Breast epithelium (tissue), 4 donors: ENCODE measurements at regions not wholly inside any gene's neighbourhood (a gene's known extent, or its start where the extent isn't known, plus 50 kb on each side); places are given as distances from the start of the nearest gene placed in this dataset.
A peak's percentile ranks its signal among the peaks of the same experiment; 100 is the strongest.

Experiments used
- DNase-seq, 2 donors: peaks; one replicate each; pipeline ENCODE4 v3.0.0-alpha.2; 2019; ENCODE audit warnings: low spot score in 2 of 2
- H3K27ac ChIP-seq, 2 donors: fragments of 200-600 bp; sonication (generic) in 1 of 2; one replicate each; pipeline ENCODE4 v1.5.1; 2016 to 2019; ENCODE audit warnings: mild to moderate bottlenecking in 1 of 2
- H3K27me3 ChIP-seq, 2 donors: fragments of 200-600 bp; sonication (generic) in 1 of 2; one replicate each; pipeline versions ENCODE4 v1.5.1 to v1.6.0; 2017 to 2019; ENCODE audit warnings: control low read depth in 1 of 2, mild to moderate bottlenecking in 1 of 2
- H3K36me3 ChIP-seq: fragments of 200-600 bp; one replicate; pipeline ENCODE4 v1.5.1; 2019
- H3K4me1 ChIP-seq, 2 donors: fragments of 200-600 bp; sonication (generic); one replicate each; pipeline ENCODE4 v1.5.1; 2016 to 2019; ENCODE audit warnings: control low read depth in 1 of 2
- H3K4me3 ChIP-seq, 3 donors: fragments of 200-600 bp; sonication (generic); 1 replicate in 2 of 3; 2 replicates in 1 of 3; pipeline ENCODE4 v1.5.1; 2016 to 2019; ENCODE audit warnings: mild to moderate bottlenecking in 3 of 3, moderate library complexity in 2 of 3
- H3K9me3 ChIP-seq, 2 donors: fragments of 200-600 bp; sonication (generic) in 1 of 2; one replicate each; pipeline ENCODE4 v1.5.1; 2016 to 2019; ENCODE audit warnings: control low read depth in 1 of 2
- POLR2A ChIP-seq: fragments of 450-650 bp; IDR thresholded peaks from one replicate; pipeline ENCODE4 v1.6.1; 2016; ENCODE audit warnings: antibody characterized with exemption, mild to moderate bottlenecking, moderate library complexity
- POLR2AphosphoS5 ChIP-seq, 3 donors: sonication (generic); formaldehyde crosslinking; IDR thresholded peaks; one replicate each; pipeline ENCODE4 v1.6.1; 2017; ENCODE audit warnings: antibody characterized with exemption in 3 of 3
- intact Hi-C: fragments of 100-400 bp; cut with DNase I; formaldehyde crosslinking; loops from one replicate; pipeline ENCODE4 v1.15.1; 2023; ENCODE audit warnings: low total_unique reads
- TF ChIP-seq, protein P1 (sequence below), 3 donors: fragments of 450-650 bp; IDR thresholded peaks; one replicate each; pipeline ENCODE4 v1.5.1; 2016 to 2017; ENCODE audit warnings: antibody characterized with exemption in 3 of 3, mild to moderate bottlenecking in 3 of 3, moderate library complexity in 3 of 3

GRCh38 chr2:22485486-22485885 lies 899.5 kb upstream of the KLHL29 start:
- intact Hi-C loops: no loop called here
- TF ChIP-seq, protein P1, sequence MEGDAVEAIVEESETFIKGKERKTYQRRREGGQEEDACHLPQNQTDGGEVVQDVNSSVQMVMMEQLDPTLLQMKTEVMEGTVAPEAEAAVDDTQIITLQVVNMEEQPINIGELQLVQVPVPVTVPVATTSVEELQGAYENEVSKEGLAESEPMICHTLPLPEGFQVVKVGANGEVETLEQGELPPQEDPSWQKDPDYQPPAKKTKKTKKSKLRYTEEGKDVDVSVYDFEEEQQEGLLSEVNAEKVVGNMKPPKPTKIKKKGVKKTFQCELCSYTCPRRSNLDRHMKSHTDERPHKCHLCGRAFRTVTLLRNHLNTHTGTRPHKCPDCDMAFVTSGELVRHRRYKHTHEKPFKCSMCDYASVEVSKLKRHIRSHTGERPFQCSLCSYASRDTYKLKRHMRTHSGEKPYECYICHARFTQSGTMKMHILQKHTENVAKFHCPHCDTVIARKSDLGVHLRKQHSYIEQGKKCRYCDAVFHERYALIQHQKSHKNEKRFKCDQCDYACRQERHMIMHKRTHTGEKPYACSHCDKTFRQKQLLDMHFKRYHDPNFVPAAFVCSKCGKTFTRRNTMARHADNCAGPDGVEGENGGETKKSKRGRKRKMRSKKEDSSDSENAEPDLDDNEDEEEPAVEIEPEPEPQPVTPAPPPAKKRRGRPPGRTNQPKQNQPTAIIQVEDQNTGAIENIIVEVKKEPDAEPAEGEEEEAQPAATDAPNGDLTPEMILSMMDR (IDR thresholded peaks at IDR 0.05): no peak
- TF ChIP-seq POLR2A (no peak), POLR2AphosphoS5 (IDR thresholded peaks at IDR 0.05) (no peak)
- H3K27ac ChIP-seq: no peak overlapping the region
- H3K9me3 ChIP-seq: no peaks in the 10 kb centered on the region
- H3K27me3 ChIP-seq: no peaks in the 10 kb centered on the region
- no peak for DNase-seq
- H3K4me3 ChIP-seq: no peak overlapping the region
- peaks cover 3 to 4% of the 10 kb centered on the region in 2 donors for H3K4me1 ChIP-seq
- no peaks in the 10 kb centered on the region for H3K36me3 ChIP-seq

DNA sequence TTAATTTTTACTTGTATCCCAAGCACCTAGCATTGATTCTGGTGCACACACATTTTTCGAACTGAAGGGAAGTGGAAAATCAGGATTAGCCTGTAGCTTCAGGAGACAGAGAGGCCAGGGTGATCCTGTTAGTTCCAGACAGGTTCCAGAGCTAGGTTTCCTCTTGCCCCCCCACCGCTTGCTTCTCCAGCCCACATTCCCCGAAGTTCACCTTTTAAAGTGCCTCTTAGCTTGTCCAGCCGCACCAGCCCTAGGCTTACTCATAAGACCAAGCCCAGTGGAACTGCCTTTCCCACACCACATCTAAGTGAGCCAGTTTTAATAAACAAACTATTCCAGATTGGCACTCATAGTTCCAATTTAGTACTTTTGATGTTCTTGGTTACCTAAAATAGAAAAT lies 898.6 kb upstream of the KLHL29 start:
- no peaks in the 10 kb centered on the region for H3K9me3 ChIP-seq
- no peak for TF ChIP-seq POLR2A
- TF ChIP-seq, protein P1 (IDR thresholded peaks at IDR 0.05): no peak
- no peak for TF ChIP-seq POLR2AphosphoS5 (IDR thresholded peaks at IDR 0.05)
- no peaks in the 10 kb centered on the region for H3K36me3 ChIP-seq
- intact Hi-C loops: no loop called here
- peak in 1 of 2 donors; percentile 18 for DNase-seq
- H3K27ac ChIP-seq: no peak overlapping the region
- no peak overlapping the region for H3K4me3 ChIP-seq
- no peaks in the 10 kb centered on the region for H3K27me3 ChIP-seq
- peaks cover 3 to 4% of the 10 kb centered on the region in 2 donors for H3K4me1 ChIP-seq

- intact Hi-C loops: no loop called here
- H3K36me3 ChIP-seq: no peaks in the 10 kb centered on the region
- no peaks in the 10 kb centered on the region for H3K9me3 ChIP-seq
- H3K4me3 ChIP-seq: no peak overlapping the region
- no peak for DNase-seq
- H3K27me3 ChIP-seq: no peaks in the 10 kb centered on the region
- H3K4me1 ChIP-seq: peaks cover 0 to 3% of the 10 kb centered on the region in 2 donors
- TF ChIP-seq POLR2AphosphoS5 (IDR thresholded peaks at IDR 0.05) (no peak), POLR2A (no peak)
- TF ChIP-seq, protein P1 (IDR thresholded peaks at IDR 0.05): no peak
- H3K27ac ChIP-seq: no peak overlapping the region
Observed at GRCh38 chr2:22487036-22487435, 897.9 kb upstream of the KLHL29 start.

- no peaks in the 10 kb centered on the region for H3K9me3 ChIP-seq
- H3K36me3 ChIP-seq: no peaks in the 10 kb centered on the region
- intact Hi-C loops: no loop called here
- no peak overlapping the region for H3K27ac ChIP-seq
- no peaks in the 10 kb centered on the region for H3K4me1 ChIP-seq
- no peaks in the 10 kb centered on the region for H3K27me3 ChIP-seq
- no peak for DNase-seq
- no peak for TF ChIP-seq POLR2A
- TF ChIP-seq, protein P1 (IDR thresholded peaks at IDR 0.05): no peak
- TF ChIP-seq POLR2AphosphoS5 (IDR thresholded peaks at IDR 0.05): no peak
- H3K4me3 ChIP-seq: no peak overlapping the region
Observed at GRCh38 chr2:22487541-22487940, 897.4 kb upstream of the KLHL29 start.

DNA sequence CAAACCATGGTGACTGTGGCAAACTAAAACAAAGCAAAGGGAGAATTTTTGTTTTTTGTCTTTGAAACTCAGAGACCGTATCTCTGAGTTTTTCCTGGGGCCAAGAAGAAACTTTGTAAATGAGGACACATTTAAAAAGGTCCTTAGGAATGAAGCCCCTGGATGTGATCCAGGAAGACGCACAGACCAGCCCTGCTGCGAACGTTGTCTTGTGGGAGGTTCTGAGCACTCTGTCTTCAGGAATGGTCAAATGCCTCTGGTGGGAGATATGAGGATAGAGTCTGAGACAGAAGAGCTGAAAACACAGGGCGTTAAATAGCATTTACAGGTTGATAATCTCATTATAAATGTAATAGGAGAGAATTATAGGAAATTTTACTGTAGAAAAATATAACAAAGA lies 893.5 kb upstream of the KLHL29 start:
- TF ChIP-seq POLR2A (no peak), POLR2AphosphoS5 (IDR thresholded peaks at IDR 0.05) (no peak)
- TF ChIP-seq, protein P1 (IDR thresholded peaks at IDR 0.05): no peak
- H3K27me3 ChIP-seq: no peaks in the 10 kb centered on the region
- no peak overlapping the region for H3K4me3 ChIP-seq
- H3K4me1 ChIP-seq: no peaks in the 10 kb centered on the region
- no peaks in the 10 kb centered on the region for H3K36me3 ChIP-seq
- H3K27ac ChIP-seq: no peak overlapping the region
- no peaks in the 10 kb centered on the region for H3K9me3 ChIP-seq
- no peak for DNase-seq
- intact Hi-C loops: no loop called here
